H7 (cell line): ENCODE measurements at regions not wholly inside any gene's neighbourhood (a gene's known extent, or its start where the extent isn't known, plus 50 kb on each side); places are given as distances from the start of the nearest gene placed in this dataset.
"Not testable (repeated sequence)": the region's sequence is repeated elsewhere in the genome, so short reads cannot be mapped to it uniquely, and the experiment has no call there.

Experiments
- DNase-seq: peaks from one replicate; pipeline ENCODE4 v3.0.0; 2012
- H3K27me3 ChIP-seq: 2 replicates; pipeline ENCODE4 v1.6.0; 2011; ENCODE audit warnings: mild to moderate bottlenecking, low read length; ENCODE audit not compliant: control insufficient read depth, insufficient read depth
- H3K36me3 ChIP-seq: replicated peaks from 2 replicates; pipeline ENCODE4 v1.5.1; 2011; ENCODE audit warnings: low read length; ENCODE audit not compliant: control insufficient read depth, insufficient read depth
- H3K4me3 ChIP-seq: 2 replicates; pipeline ENCODE4 v1.5.1; 2011; ENCODE audit warnings: low read depth, mild to moderate bottlenecking, control low read depth, low read length, moderate library complexity; ENCODE audit not compliant: insufficient read depth

DNA sequence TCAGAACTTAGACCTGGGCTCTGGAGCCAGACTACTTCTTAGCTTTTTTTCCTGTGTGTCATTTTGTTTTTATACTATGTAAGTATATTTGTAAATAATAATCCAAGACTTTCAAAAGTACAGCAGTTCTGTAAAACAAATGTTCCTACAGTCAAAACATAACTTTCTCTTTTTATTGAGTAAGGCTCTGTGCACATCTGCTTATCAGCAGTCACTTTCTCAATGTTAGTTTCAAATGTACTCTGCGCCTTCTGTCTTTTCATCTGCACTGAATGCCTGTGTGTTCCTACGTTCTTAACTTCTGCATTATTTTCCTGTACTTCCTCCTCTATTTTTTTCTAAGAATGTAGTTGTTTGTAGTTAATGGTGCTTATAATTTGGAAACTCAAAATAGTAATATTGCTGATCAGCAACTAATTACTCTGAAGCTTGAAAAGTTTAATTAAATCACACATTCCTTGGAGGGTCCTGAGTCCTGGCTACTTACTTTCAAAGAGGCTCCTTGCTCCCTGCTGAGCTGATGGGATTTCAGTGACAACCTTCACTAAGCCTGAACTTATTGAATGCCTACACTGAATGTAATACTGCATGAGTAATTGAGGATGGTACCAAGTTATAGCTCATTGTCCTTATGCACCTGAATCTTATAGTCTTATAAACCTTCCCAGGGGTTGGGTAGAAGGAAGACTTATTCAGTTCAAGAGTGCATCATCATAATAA is 329.9 kb downstream of the KCNJ2 start:
- Histone ChIP-seq H3K4me3 (no peak overlapping the region), H3K27me3 (no peaks in the 10 kb centered on the region), H3K36me3 (no peaks in the 10 kb centered on the region)
- no peak for DNase-seq

GRCh38 chr17:70503449-70503848 is 334.1 kb downstream of the KCNJ2 start:
- no peak for DNase-seq
- Histone ChIP-seq H3K36me3 (no peaks in the 10 kb centered on the region), H3K27me3 (no peaks in the 10 kb centered on the region), H3K4me3 (no peak overlapping the region)

DNA sequence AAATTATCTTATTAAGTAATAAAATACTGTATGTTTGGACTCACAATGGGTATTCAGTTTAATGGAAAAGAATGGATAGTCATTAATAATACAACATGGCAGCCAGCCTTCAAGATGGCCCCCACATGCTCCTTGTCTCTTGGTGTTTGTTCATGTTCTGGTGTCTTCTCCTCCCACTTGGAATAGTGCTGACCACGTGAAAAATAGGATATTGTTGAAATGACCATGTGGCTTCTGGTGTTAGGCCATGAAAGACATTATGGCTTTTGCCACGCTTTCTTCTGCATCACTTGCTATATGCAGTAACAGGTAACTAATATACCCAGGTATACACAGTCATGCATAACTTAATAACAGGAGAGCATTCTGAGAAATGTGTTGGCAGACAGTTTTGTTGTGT is 341.0 kb downstream of the KCNJ2 start:
- no peaks in the 10 kb centered on the region for H3K27me3 ChIP-seq
- H3K4me3 ChIP-seq = no peak overlapping the region
- no peak for DNase-seq
- no peaks in the 10 kb centered on the region for H3K36me3 ChIP-seq

DNA sequence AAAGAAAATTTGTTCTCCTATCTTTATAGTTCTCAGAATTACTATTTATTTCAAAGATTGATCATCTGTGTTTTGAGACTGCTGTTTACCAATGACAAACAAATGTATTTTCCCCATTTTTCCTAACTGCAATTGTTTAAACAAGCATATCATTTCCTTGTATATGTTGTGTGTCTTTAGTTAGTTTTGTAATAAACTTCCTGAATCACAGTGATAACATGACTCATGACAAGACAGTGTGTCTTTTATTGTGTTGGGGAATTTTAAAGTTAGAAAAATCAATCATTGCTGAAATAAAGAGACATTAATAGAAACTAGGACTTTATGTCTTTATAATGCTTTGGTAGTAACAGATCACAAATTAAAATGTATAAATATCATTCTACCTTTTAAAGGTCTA is 348.5 kb downstream of the KCNJ2 start:
- no peak for DNase-seq
- Histone ChIP-seq H3K27me3 (no peaks in the 10 kb centered on the region), H3K4me3 (no peak overlapping the region), H3K36me3 (no peaks in the 10 kb centered on the region)

- Histone ChIP-seq H3K36me3 (no peaks in the 10 kb centered on the region), H3K4me3 (no peak overlapping the region), H3K27me3 (no peaks in the 10 kb centered on the region)
- no peak for DNase-seq
These were observed 350.0 kb downstream of the KCNJ2 start for GRCh38 chr17:70519300-70519699.

GRCh38 chr17:70520447-70520846 is 351.1 kb downstream of the KCNJ2 start:
- no peaks in the 10 kb centered on the region for H3K36me3 ChIP-seq
- no peak for DNase-seq
- no peaks in the 10 kb centered on the region for H3K27me3 ChIP-seq
- H3K4me3 ChIP-seq = no peak overlapping the region

GRCh38 chr17:70520956-70521355 is 351.6 kb downstream of the KCNJ2 start:
- Histone ChIP-seq H3K36me3 (no peaks in the 10 kb centered on the region), H3K27me3 (no peaks in the 10 kb centered on the region), H3K4me3 (no peak overlapping the region)
- DNase-seq = no peak

DNA sequence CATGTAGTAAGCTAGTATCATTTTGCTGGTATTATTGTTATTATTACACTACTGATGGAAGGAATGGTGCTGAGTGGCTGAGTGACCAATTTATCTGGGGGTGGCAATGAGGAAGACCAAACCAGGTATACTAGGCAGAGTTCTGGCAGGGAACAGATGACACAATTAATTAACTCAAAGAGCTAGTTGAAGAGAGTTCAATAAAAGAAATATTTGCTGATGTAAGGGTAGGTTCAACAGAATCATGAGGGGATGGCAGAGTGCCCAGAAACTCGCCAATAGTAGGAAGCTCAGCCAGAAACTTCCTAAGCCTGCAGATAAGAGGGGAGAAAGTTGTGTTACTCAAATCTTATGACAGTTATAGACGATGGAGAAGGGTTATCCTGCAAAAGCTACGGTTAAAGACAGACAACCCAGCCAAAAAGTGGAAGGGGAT is 352.5 kb downstream of the KCNJ2 start:
- H3K36me3 ChIP-seq = no peaks in the 10 kb centered on the region

DNA sequence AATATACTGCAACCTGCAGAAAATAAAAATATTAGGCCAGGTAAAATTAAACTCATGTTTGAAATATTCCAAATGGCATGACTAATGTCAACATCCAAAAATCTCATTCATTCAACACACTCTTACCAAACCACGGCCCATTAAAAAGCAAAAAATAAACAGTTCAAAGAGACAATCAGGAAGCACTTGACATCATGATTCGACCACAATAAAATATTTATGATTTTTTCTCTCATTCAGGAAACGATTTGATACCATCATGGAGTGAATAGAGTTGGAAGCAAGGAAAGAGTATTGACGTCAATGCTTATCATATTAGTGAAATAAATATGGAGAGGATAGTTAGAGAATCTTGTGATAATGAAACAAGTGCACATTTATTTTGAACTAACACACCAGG is 354.1 kb downstream of the KCNJ2 start:
- no peaks in the 10 kb centered on the region for H3K36me3 ChIP-seq

More for the DNA sequence above, 352.5 kb downstream of the KCNJ2 start:
- DNase-seq = no peak
- H3K4me3 ChIP-seq = no peak overlapping the region
- no peaks in the 10 kb centered on the region for H3K27me3 ChIP-seq

GRCh38 chr17:70525035-70525434 is 355.7 kb downstream of the KCNJ2 start:
- not testable (repeated sequence) for DNase-seq, H3K4me3 ChIP-seq, H3K27me3 ChIP-seq, H3K36me3 ChIP-seq

More for the DNA sequence above, 354.1 kb downstream of the KCNJ2 start:
- DNase-seq = no peak
- no peak overlapping the region for H3K4me3 ChIP-seq
- no peaks in the 10 kb centered on the region for H3K27me3 ChIP-seq

GRCh38 chr17:70525961-70526360 is 356.6 kb downstream of the KCNJ2 start:
- H3K36me3 ChIP-seq = no peaks in the 10 kb centered on the region
- DNase-seq = no peak
- no peaks in the 10 kb centered on the region for H3K27me3 ChIP-seq
- H3K4me3 ChIP-seq = no peak overlapping the region

DNA sequence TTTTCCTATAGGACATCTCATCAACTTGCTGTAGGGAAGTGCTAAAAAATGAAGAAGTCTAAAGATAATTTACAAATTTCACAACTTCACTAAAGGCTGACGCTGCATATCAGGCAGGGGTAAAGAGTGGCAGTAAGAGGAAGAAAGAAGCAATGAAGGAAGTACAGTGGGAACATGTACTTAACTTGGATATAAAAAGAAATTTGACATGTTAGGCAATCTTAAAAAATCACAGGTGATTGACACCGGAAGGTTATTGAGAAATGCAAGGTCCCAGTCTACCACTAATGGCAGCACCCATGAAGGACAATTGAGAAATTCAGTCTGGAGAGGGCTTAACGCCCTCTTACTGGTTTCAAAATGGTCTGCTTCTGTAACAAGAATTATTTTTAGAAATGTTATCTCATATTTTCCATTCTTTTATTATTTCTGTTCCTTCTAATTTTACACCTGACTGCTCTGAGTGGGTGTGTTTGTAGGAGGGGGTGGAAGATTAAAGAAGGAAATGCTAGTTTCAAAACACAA is 358.1 kb downstream of the KCNJ2 start:
- no peaks in the 10 kb centered on the region for H3K36me3 ChIP-seq
- H3K4me3 ChIP-seq = no peak overlapping the region
- no peaks in the 10 kb centered on the region for H3K27me3 ChIP-seq
- no peak for DNase-seq

- H3K4me3 ChIP-seq = no peak overlapping the region
- no peaks in the 10 kb centered on the region for H3K36me3 ChIP-seq
- no peaks in the 10 kb centered on the region for H3K27me3 ChIP-seq
- DNase-seq = no peak
These were observed 364.1 kb downstream of the KCNJ2 start for GRCh38 chr17:70533427-70533826.

- H3K4me3 ChIP-seq = no peak overlapping the region
- no peaks in the 10 kb centered on the region for H3K36me3 ChIP-seq
- DNase-seq = no peak
- no peaks in the 10 kb centered on the region for H3K27me3 ChIP-seq
These were observed 366.7 kb downstream of the KCNJ2 start for GRCh38 chr17:70535986-70536385.

GRCh38 chr17:70539132-70539924 is 370.0 kb downstream of the KCNJ2 start:
- Histone ChIP-seq H3K27me3 (no peaks in the 10 kb centered on the region), H3K36me3 (no peaks in the 10 kb centered on the region), H3K4me3 (no peak overlapping the region)
- DNase-seq = no peak
